ENCODE measurements at regions not wholly inside any gene's neighbourhood (a gene's known extent, or its start where the extent isn't known, plus 50 kb on each side); places are given as distances from the start of the nearest gene placed in this dataset.

GRCh38 chr4:44914748-44915147, 188.4 kb upstream of the GNPDA2 start:
- no peak overlapping the region for H3K27ac ChIP-seq (ENCODE audit: insufficient read depth, low read depth, low read length)
- H4K20me1 ChIP-seq (replicated peaks; ENCODE audit: control insufficient read depth, extremely low read depth, insufficient read depth, low read length) = no peaks in the 10 kb centered on the region
- no peak overlapping the region for H3K4me3 ChIP-seq (replicated peaks in 1 of 3; ENCODE audit: insufficient read depth in 1 of 3, low read depth in 1 of 3, low read length in 3 of 3)
- H3K9ac ChIP-seq (replicated peaks; ENCODE audit: extremely low read depth, insufficient read depth, low read length) = no peak overlapping the region
- H3K9me1 ChIP-seq (replicated peaks; ENCODE audit: control insufficient read depth, extremely low read depth, insufficient read depth, low read length) = no peaks in the 10 kb centered on the region
- dilution Hi-C loops (cut with MboI; ENCODE audit: extremely low pct_ligation_motif_present, low sequenced_read_pairs) = no loop called here
- CTCF ChIA-PET = no interaction called here
- H3K36me3 ChIP-seq (ENCODE audit: control insufficient read depth in 2 of 2, extremely low read depth in 1 of 2, insufficient read depth in 2 of 2, low read length in 2 of 2) = no peaks in the 10 kb centered on the region
- no peaks in the 10 kb centered on the region for H3K27me3 ChIP-seq (ENCODE audit: control insufficient read depth in 2 of 2, insufficient read depth in 2 of 2, low read length in 2 of 2)
- no peaks in the 10 kb centered on the region for H3K79me2 ChIP-seq (ENCODE audit: control insufficient read depth, insufficient read depth, low read length)
- BruUV-seq (replicated peaks) = no TSS peak
- peaks cover 2% of the 10 kb centered on the region for H3K9me3 ChIP-seq (replicated peaks; ENCODE audit: control insufficient read depth, insufficient read depth, low read length)
- no peak overlapping the region for H3K4me2 ChIP-seq (ENCODE audit: insufficient read depth, low read length)
- DNase-seq (ENCODE audit: low read depth, low spot score) = no peak
- FAIRE-seq = no peak
- TF ChIP-seq EZH2 (IDR thresholded peaks at IDR 0.05; ENCODE audit: borderline replicate concordance, low read depth, low read length, severe bottlenecking) (no peak), MYC (IDR thresholded peaks at IDR 0.05; ENCODE audit: low read depth, low read length) (no peak), MAX (IDR thresholded peaks at IDR 0.05; ENCODE audit: insufficient read depth, insufficient read length) (no peak), GATA2 (IDR thresholded peaks at IDR 0.05; ENCODE audit: insufficient read depth, insufficient read length, low read depth, low read length) (no peak), JUN (IDR thresholded peaks at IDR 0.05; ENCODE audit: borderline replicate concordance, insufficient read depth, insufficient read length, low read depth) (no peak), POLR2A (IDR thresholded peaks at IDR 0.05; ENCODE audit: low read depth, low read length) (no peak), CTCF (IDR thresholded peaks at IDR 0.05; ENCODE audit: extremely low read depth in 1 of 2, insufficient read depth in 1 of 2, low read depth in 1 of 2, low read length in 2 of 2) (no peak), POLR2AphosphoS5 (IDR thresholded peaks at IDR 0.05; ENCODE audit: insufficient read depth, low read depth, low read length) (no peak), FOS (IDR thresholded peaks at IDR 0.05; ENCODE audit: borderline replicate concordance, insufficient read depth, low read length) (no peak)
- H2AFZ ChIP-seq (ENCODE audit: low read depth, low read length) = no peak overlapping the region
- H3K4me1 ChIP-seq (ENCODE audit: control insufficient read depth, extremely low read depth, insufficient read depth, low read length) = no peaks in the 10 kb centered on the region
- intact Hi-C loops (cut with micrococcal nuclease) = no loop called here
- POLR2A ChIA-PET = no interaction called here

All from endothelial cell of umbilical vein (primary cell).